ENCODE measurements at regions not wholly inside any gene's neighbourhood (a gene's known extent, or its start where the extent isn't known, plus 50 kb on each side); places are given as distances from the start of the nearest gene placed in this dataset.
"Not testable (repeated sequence)": the region's sequence is repeated elsewhere in the genome, so short reads cannot be mapped to it uniquely, and the experiment has no call there.

GRCh38 chr7:46059308-46060020 lies 138.4 kb upstream of the IGFBP3 start:
- H3K4me1 ChIP-seq, result no peaks in the 10 kb centered on the region
- no peak overlapping the region for H3K27ac ChIP-seq
- no peak overlapping the region for H3K4me3 ChIP-seq (replicated peaks in 1 of 3)
- no peaks in the 10 kb centered on the region for H3K27me3 ChIP-seq
- DNase-seq, result peak in 1 of 2 donors; percentile 3
- no peaks in the 10 kb centered on the region for H3K9me3 ChIP-seq
- no peaks in the 10 kb centered on the region for H3K36me3 ChIP-seq
- TF ChIP-seq CTCF (IDR thresholded peaks at IDR 0.05) (no peak), POLR2A (IDR thresholded peaks at IDR 0.05) (no peak)
- intact Hi-C loops (cut with DNase I), result no loop called here
- 78 to 82% methylated on average over 7 of the region's 7 CpGs for WGBS, 2 donors

GRCh38 chr7:46058086-46058823 lies 137.2 kb upstream of the IGFBP3 start:
- Histone ChIP-seq H3K36me3 (no peaks in the 10 kb centered on the region), H3K4me3 (replicated peaks in 1 of 3) (no peak overlapping the region), H3K27me3 (no peaks in the 10 kb centered on the region), H3K9me3 (no peaks in the 10 kb centered on the region), H3K4me1 (no peaks in the 10 kb centered on the region), H3K27ac (no peak overlapping the region)
- intact Hi-C loops (cut with DNase I), result no loop called here
- DNase-seq, result no peak
- 90 to 93% methylated on average over 4 of the region's 4 CpGs for WGBS, 2 donors
- TF ChIP-seq CTCF (IDR thresholded peaks at IDR 0.05) (no peak), POLR2A (IDR thresholded peaks at IDR 0.05) (no peak)

- H3K4me1 ChIP-seq, result no peaks in the 10 kb centered on the region
- no peaks in the 10 kb centered on the region for H3K36me3 ChIP-seq
- TF ChIP-seq CTCF (IDR thresholded peaks at IDR 0.05) (no peak), POLR2A (IDR thresholded peaks at IDR 0.05) (no peak)
- DNase-seq, result no peak
- no peaks in the 10 kb centered on the region for H3K9me3 ChIP-seq
- H3K4me3 ChIP-seq (replicated peaks in 1 of 3), result no peak overlapping the region
- H3K27ac ChIP-seq, result no peak overlapping the region
- WGBS, 2 donors, result 82 to 89% methylated on average over 4 of the region's 4 CpGs
- intact Hi-C loops (cut with DNase I), result no loop called here
- H3K27me3 ChIP-seq, result no peaks in the 10 kb centered on the region
These were observed 133.8 kb upstream of the IGFBP3 start for GRCh38 chr7:46054915-46055314.

GRCh38 chr7:46054272-46054671 lies 133.2 kb upstream of the IGFBP3 start:
- DNase-seq, result no peak
- H3K4me3 ChIP-seq (replicated peaks in 1 of 3), result no peak overlapping the region
- no peaks in the 10 kb centered on the region for H3K9me3 ChIP-seq
- TF ChIP-seq CTCF (IDR thresholded peaks at IDR 0.05) (no peak), POLR2A (IDR thresholded peaks at IDR 0.05) (no peak)
- no peaks in the 10 kb centered on the region for H3K27me3 ChIP-seq
- 58 to 73% methylated on average over 2 of the region's 2 CpGs for WGBS, 2 donors
- H3K36me3 ChIP-seq, result no peaks in the 10 kb centered on the region
- no peaks in the 10 kb centered on the region for H3K4me1 ChIP-seq
- no peak overlapping the region for H3K27ac ChIP-seq
- intact Hi-C loops (cut with DNase I), result no loop called here

- no peaks in the 10 kb centered on the region for H3K27me3 ChIP-seq
- peaks cover 6 to 8% of the 10 kb centered on the region in 2 donors for H3K4me1 ChIP-seq
- H3K27ac ChIP-seq, result no peak overlapping the region
- H3K9me3 ChIP-seq, result no peaks in the 10 kb centered on the region
- WGBS, 2 donors, result 86 to 92% methylated on average over 9 of the region's 9 CpGs
- no peak for DNase-seq
- H3K4me3 ChIP-seq (replicated peaks in 1 of 3), result no peak overlapping the region
- no peaks in the 10 kb centered on the region for H3K36me3 ChIP-seq
- intact Hi-C loops (cut with DNase I), result no loop called here
- TF ChIP-seq POLR2A (IDR thresholded peaks at IDR 0.05) (no peak), CTCF (IDR thresholded peaks at IDR 0.05) (no peak)
These were observed 126.5 kb upstream of the IGFBP3 start for GRCh38 chr7:46047581-46047980.

- DNase-seq; H3K4me1 ChIP-seq; H3K9me3 ChIP-seq; intact Hi-C loops (cut with DNase I); H3K4me3 ChIP-seq (replicated peaks in 1 of 3); H3K27ac ChIP-seq; H3K36me3 ChIP-seq; H3K27me3 ChIP-seq: not testable (repeated sequence)
- 70 to 77% methylated on average over 6 of the region's 6 CpGs for WGBS, 2 donors
These were observed 122.3 kb upstream of the IGFBP3 start for GRCh38 chr7:46043338-46043737.

- H3K4me3 ChIP-seq (replicated peaks in 1 of 3); intact Hi-C loops (cut with DNase I); H3K27ac ChIP-seq; H3K36me3 ChIP-seq; H3K9me3 ChIP-seq; H3K4me1 ChIP-seq; DNase-seq; H3K27me3 ChIP-seq: not testable (repeated sequence)
- whole genome bisulfite sequencing, 2 donors, result 85 to 100% methylated on average over 1 of the region's 1 CpG
These were observed 118.7 kb upstream of the IGFBP3 start for GRCh38 chr7:46039813-46040212.

Data from thyroid gland (tissue), 4 donors.